Left lung (tissue), 4 donors: ENCODE measurements at regions not wholly inside any gene's neighbourhood (a gene's known extent, or its start where the extent isn't known, plus 50 kb on each side); places are given as distances from the start of the nearest gene placed in this dataset.

Experiments
- ATAC-seq: fragments of 200-7000 bp; cut with Tn5 transposase; one replicate; pipeline ENCODE4 v1.9.1; 2020; ENCODE audit warnings: moderate library complexity
- DNase-seq, 4 donors: peaks; one replicate each; pipeline ENCODE4 v3.0.0-alpha.2; 2013 to 2020
- H3K27ac ChIP-seq, 2 donors: fragments of 200-600 bp; sonication (generic) in 1 of 2; one replicate each; pipeline versions ENCODE4 v1.5.0 to v1.8.0; 2020 to 2021
- H3K27me3 ChIP-seq, 2 donors: fragments of 200-600 bp; sonication (generic) in 1 of 2; one replicate each; pipeline versions ENCODE4 v1.5.0 to v1.8.0; 2020 to 2021
- H3K36me3 ChIP-seq, 2 donors: fragments of 200-600 bp; sonication (generic) in 1 of 2; one replicate each; pipeline versions ENCODE4 v1.5.0 to v1.8.0; 2020 to 2021
- H3K4me1 ChIP-seq, 2 donors: fragments of 200-600 bp; one replicate each; pipeline ENCODE4 v1.8.0; 2021
- H3K4me3 ChIP-seq, 2 donors: fragments of 200-600 bp; sonication (generic) in 1 of 2; one replicate each; pipeline versions ENCODE4 v1.5.0 to v1.8.0; 2020 to 2021; ENCODE audit warnings: mild to moderate bottlenecking in 1 of 2
- H3K9me3 ChIP-seq, 2 donors: fragments of 200-600 bp; sonication (generic) in 1 of 2; one replicate each; pipeline versions ENCODE4 v1.5.0 to v1.8.0; 2020 to 2021
- CTCF ChIP-seq, 2 donors: fragments of 200-600 bp; sonication (generic) in 1 of 2; IDR thresholded peaks; one replicate each; pipeline versions ENCODE4 v1.5.0 to v1.8.0; 2021; ENCODE audit warnings: antibody characterized with exemption in 2 of 2
- intact Hi-C, 2 donors: fragments of 100-400 bp; cut with DNase I; formaldehyde crosslinking; loops; one replicate each; pipeline versions ENCODE4 v1.11.2 to v1.14.2; 2022
- donor health status: DM: no; HTN: yes; CAD: no.
- donor health status: DM: no; HTN: no; CAD: no.

- Histone ChIP-seq H3K4me1 (peaks cover 3 to 9% of the 10 kb centered on the region in 2 donors), H3K9me3 (no peaks in the 10 kb centered on the region), H3K36me3 (no peaks in the 10 kb centered on the region), H3K27me3 (no peaks in the 10 kb centered on the region), H3K27ac (peak overlapping the region in 1 of 2 donors; percentile 63), H3K4me3 (no peak overlapping the region)
- no peak for TF ChIP-seq CTCF (IDR thresholded peaks at IDR 0.05)
- intact Hi-C loops, result no loop called here
- DNase-seq (peak in 1 of 4 donors; percentile 51), ATAC-seq (no peak)
These were observed 89.9 kb upstream of the DCN start for GRCh38 chr12:91272461-91273063.

GRCh38 chr12:91271185-91271584, 88.6 kb upstream of the DCN start:
- H3K27ac ChIP-seq, result no peak overlapping the region
- no peak for ATAC-seq
- TF ChIP-seq CTCF (IDR thresholded peaks at IDR 0.05), result no peak

GRCh38 chr12:91267039-91267438, 84.4 kb upstream of the DCN start:
- ATAC-seq, result peak; percentile 81
- no peaks in the 10 kb centered on the region for H3K27me3 ChIP-seq
- intact Hi-C loops, result no loop called here
- no peak overlapping the region for H3K4me3 ChIP-seq
- H3K4me1 ChIP-seq, result peaks cover 0 to under 1% of the 10 kb centered on the region in 2 donors
- no peaks in the 10 kb centered on the region for H3K36me3 ChIP-seq
- H3K9me3 ChIP-seq, result no peaks in the 10 kb centered on the region
- H3K27ac ChIP-seq, result no peak overlapping the region
- no peak for DNase-seq
- TF ChIP-seq CTCF (IDR thresholded peaks at IDR 0.05), result no peak

More at GRCh38 chr12:91271185-91271584, 88.6 kb upstream of the DCN start:
- peaks cover 3 to 7% of the 10 kb centered on the region in 2 donors for H3K4me1 ChIP-seq
- no peaks in the 10 kb centered on the region for H3K36me3 ChIP-seq
- DNase-seq, result no peak
- no peaks in the 10 kb centered on the region for H3K27me3 ChIP-seq
- intact Hi-C loops, result no loop called here
- no peak overlapping the region for H3K4me3 ChIP-seq
- H3K9me3 ChIP-seq, result no peaks in the 10 kb centered on the region

GRCh38 chr12:91264178-91264577, 81.6 kb upstream of the DCN start:
- Histone ChIP-seq H3K27me3 (no peaks in the 10 kb centered on the region), H3K4me3 (no peak overlapping the region), H3K4me1 (no peaks in the 10 kb centered on the region), H3K27ac (no peak overlapping the region), H3K36me3 (no peaks in the 10 kb centered on the region), H3K9me3 (no peaks in the 10 kb centered on the region)
- intact Hi-C loops, result no loop called here
- TF ChIP-seq CTCF (IDR thresholded peaks at IDR 0.05), result no peak
- no peak for DNase-seq
- ATAC-seq, result no peak

- H3K4me3 ChIP-seq, result no peak overlapping the region
- H3K9me3 ChIP-seq, result no peaks in the 10 kb centered on the region
- intact Hi-C loops, result no loop called here
- no peak for TF ChIP-seq CTCF (IDR thresholded peaks at IDR 0.05)
- H3K27me3 ChIP-seq, result no peaks in the 10 kb centered on the region
- H3K4me1 ChIP-seq, result no peaks in the 10 kb centered on the region
- DNase-seq (no peak), ATAC-seq (no peak)
- no peaks in the 10 kb centered on the region for H3K36me3 ChIP-seq
- no peak overlapping the region for H3K27ac ChIP-seq
These were observed 79.4 kb upstream of the DCN start for GRCh38 chr12:91261820-91262676.
